ENCODE measurements at regions not wholly inside any gene's neighbourhood (a gene's known extent, or its start where the extent isn't known, plus 50 kb on each side); places are given as distances from the start of the nearest gene placed in this dataset.

DNA sequence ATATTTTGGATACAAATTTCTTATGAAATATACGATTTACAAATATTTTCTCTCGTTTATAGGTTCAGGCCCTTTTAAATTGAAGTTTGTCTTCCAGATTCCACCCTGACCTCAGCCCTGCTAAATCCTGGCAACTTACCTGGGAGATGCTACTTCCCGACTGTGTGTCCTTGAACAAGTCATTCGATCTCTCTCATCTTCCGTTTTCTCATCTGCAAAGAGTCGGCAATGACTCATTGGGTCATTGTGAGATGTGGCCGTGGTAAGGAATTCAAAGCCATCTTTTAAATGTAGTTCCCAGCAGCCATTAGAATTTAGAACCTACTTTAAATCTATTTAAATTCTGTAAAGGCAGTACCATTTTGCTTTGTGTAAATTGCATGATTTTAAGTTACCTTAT is 72.5 kb downstream of the LHX2 start:
- TF ChIP-seq CTCF (IDR thresholded peaks at IDR 0.05; ENCODE audit: low read depth, low read length, missing input control) (no peak), RXRA (IDR thresholded peaks at IDR 0.05) (no peak), TAF1 (conservative IDR thresholded peaks at IDR 0.05) (no peak), HNF4G (IDR thresholded peaks at IDR 0.05) (no peak), GABPA (IDR thresholded peaks at IDR 0.05 in 1 of 2, conservative IDR thresholded peaks at IDR 0.05 in 1 of 2) (no peak)
- TF ChIP-seq, protein P1, sequence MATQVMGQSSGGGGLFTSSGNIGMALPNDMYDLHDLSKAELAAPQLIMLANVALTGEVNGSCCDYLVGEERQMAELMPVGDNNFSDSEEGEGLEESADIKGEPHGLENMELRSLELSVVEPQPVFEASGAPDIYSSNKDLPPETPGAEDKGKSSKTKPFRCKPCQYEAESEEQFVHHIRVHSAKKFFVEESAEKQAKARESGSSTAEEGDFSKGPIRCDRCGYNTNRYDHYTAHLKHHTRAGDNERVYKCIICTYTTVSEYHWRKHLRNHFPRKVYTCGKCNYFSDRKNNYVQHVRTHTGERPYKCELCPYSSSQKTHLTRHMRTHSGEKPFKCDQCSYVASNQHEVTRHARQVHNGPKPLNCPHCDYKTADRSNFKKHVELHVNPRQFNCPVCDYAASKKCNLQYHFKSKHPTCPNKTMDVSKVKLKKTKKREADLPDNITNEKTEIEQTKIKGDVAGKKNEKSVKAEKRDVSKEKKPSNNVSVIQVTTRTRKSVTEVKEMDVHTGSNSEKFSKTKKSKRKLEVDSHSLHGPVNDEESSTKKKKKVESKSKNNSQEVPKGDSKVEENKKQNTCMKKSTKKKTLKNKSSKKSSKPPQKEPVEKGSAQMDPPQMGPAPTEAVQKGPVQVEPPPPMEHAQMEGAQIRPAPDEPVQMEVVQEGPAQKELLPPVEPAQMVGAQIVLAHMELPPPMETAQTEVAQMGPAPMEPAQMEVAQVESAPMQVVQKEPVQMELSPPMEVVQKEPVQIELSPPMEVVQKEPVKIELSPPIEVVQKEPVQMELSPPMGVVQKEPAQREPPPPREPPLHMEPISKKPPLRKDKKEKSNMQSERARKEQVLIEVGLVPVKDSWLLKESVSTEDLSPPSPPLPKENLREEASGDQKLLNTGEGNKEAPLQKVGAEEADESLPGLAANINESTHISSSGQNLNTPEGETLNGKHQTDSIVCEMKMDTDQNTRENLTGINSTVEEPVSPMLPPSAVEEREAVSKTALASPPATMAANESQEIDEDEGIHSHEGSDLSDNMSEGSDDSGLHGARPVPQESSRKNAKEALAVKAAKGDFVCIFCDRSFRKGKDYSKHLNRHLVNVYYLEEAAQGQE (IDR thresholded peaks at IDR 0.05) = no peak
- Histone ChIP-seq H3K36me3 (ENCODE audit: control insufficient read depth in 4 of 4, insufficient read depth in 3 of 4, low read depth in 1 of 4, low read length in 3 of 4) (no peaks in the 10 kb centered on the region), H3K4me3 (ENCODE audit: low read depth in 1 of 3, low read length in 3 of 3) (no peak overlapping the region), H3K9ac (ENCODE audit: low read depth in 1 of 2, low read length in 2 of 2) (no peak overlapping the region), H3K4me1 (ENCODE audit: control insufficient read depth in 4 of 4, insufficient read depth in 4 of 4, low read length in 3 of 4) (no peaks in the 10 kb centered on the region), H3K27me3 (ENCODE audit: control insufficient read depth in 4 of 4, insufficient read depth in 4 of 4, low read length in 3 of 4) (no peaks in the 10 kb centered on the region), H3K27ac (ENCODE audit: low read depth in 1 of 2, low read length in 2 of 2) (no peak overlapping the region), H3K9me3 (ENCODE audit: control insufficient read depth in 4 of 4, low read length in 3 of 4) (peaks cover 0 to 10% (median 1%) of the 10 kb centered on the region in 4 donors)
- no peak for DNase-seq (ENCODE audit: low spot score)
- 75% methylated on average over 7 of the region's 7 CpGs for WGBS

GRCh38 chr9:124087226-124087625 is 75.7 kb downstream of the LHX2 start:
- no peak overlapping the region for H3K9ac ChIP-seq (ENCODE audit: low read depth in 1 of 2, low read length in 2 of 2)
- no peaks in the 10 kb centered on the region for H3K4me1 ChIP-seq (ENCODE audit: control insufficient read depth in 4 of 4, insufficient read depth in 4 of 4, low read length in 3 of 4)
- H3K4me3 ChIP-seq (ENCODE audit: low read depth in 1 of 3, low read length in 3 of 3) = no peak overlapping the region
- peaks cover 0 to 10% (median 1%) of the 10 kb centered on the region in 4 donors for H3K9me3 ChIP-seq (ENCODE audit: control insufficient read depth in 4 of 4, low read length in 3 of 4)
- no peak overlapping the region for H3K27ac ChIP-seq (ENCODE audit: low read depth in 1 of 2, low read length in 2 of 2)
- peaks cover 0 to 4% (median 0%) of the 10 kb centered on the region in 4 donors for H3K27me3 ChIP-seq (ENCODE audit: control insufficient read depth in 4 of 4, insufficient read depth in 4 of 4, low read length in 3 of 4)
- DNase-seq (ENCODE audit: low spot score) = no peak
- WGBS = 85% methylated on average over 2 of the region's 2 CpGs
- TF ChIP-seq GABPA (IDR thresholded peaks at IDR 0.05 in 1 of 2, conservative IDR thresholded peaks at IDR 0.05 in 1 of 2) (no peak), RXRA (IDR thresholded peaks at IDR 0.05) (no peak)
- TF ChIP-seq, protein P1 (IDR thresholded peaks at IDR 0.05) = no peak
- no peaks in the 10 kb centered on the region for H3K36me3 ChIP-seq (ENCODE audit: control insufficient read depth in 4 of 4, insufficient read depth in 3 of 4, low read depth in 1 of 4, low read length in 3 of 4)

DNA sequence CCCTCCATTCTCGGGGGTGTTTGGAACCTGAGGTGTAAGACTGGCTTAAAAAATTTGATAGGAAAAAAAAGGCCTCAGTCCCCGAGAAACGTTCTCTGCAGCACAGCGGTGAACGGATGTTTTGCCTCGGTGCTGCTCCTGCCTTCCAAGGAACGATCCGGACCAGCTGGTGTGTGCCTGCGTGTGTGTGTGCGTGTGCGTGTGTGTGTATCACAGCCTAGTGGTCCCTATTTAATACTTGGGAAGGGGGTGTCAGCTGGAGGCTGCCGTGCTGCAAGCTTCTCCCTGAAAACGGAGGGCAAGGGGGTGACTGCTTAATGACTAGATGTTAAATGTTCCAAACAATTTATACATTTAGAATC is 76.9 kb downstream of the LHX2 start:
- no peak for DNase-seq (ENCODE audit: low spot score)
- H3K9me3 ChIP-seq (ENCODE audit: control insufficient read depth in 4 of 4, low read length in 3 of 4) = peaks cover 0 to 10% (median 1%) of the 10 kb centered on the region in 4 donors
- H3K9ac ChIP-seq (ENCODE audit: low read depth in 1 of 2, low read length in 2 of 2) = no peak overlapping the region
- WGBS = 73% methylated on average over 13 of the region's 13 CpGs
- no peaks in the 10 kb centered on the region for H3K36me3 ChIP-seq (ENCODE audit: control insufficient read depth in 4 of 4, insufficient read depth in 3 of 4, low read depth in 1 of 4, low read length in 3 of 4)
- H3K4me3 ChIP-seq (ENCODE audit: low read depth in 1 of 3, low read length in 3 of 3) = no peak overlapping the region
- no peak overlapping the region for H3K27ac ChIP-seq (ENCODE audit: low read depth in 1 of 2, low read length in 2 of 2)
- peaks cover 0 to 4% (median 0%) of the 10 kb centered on the region in 4 donors for H3K27me3 ChIP-seq (ENCODE audit: control insufficient read depth in 4 of 4, insufficient read depth in 4 of 4, low read length in 3 of 4)
- H3K4me1 ChIP-seq (ENCODE audit: control insufficient read depth in 4 of 4, insufficient read depth in 4 of 4, low read length in 3 of 4) = no peaks in the 10 kb centered on the region
- TF ChIP-seq GABPA (IDR thresholded peaks at IDR 0.05 in 1 of 2, conservative IDR thresholded peaks at IDR 0.05 in 1 of 2) = no peak
- TF ChIP-seq, protein P1 (IDR thresholded peaks at IDR 0.05) = no peak
- TF ChIP-seq MAX (IDR thresholded peaks at IDR 0.05) = no peak
- no peak for TF ChIP-seq FOXA2 (IDR thresholded peaks at IDR 0.05)
- TF ChIP-seq HNF4G (IDR thresholded peaks at IDR 0.05) = no peak
- no peak for TF ChIP-seq HNF4A (conservative IDR thresholded peaks at IDR 0.05)
- TF ChIP-seq TAF1 (conservative IDR thresholded peaks at IDR 0.05) = no peak
- TF ChIP-seq ZBTB33 (IDR thresholded peaks at IDR 0.05) = no peak

All from liver (tissue), 8 donors.